ENCODE measurements at regions not wholly inside any gene's neighbourhood (a gene's known extent, or its start where the extent isn't known, plus 50 kb on each side); places are given as distances from the start of the nearest gene placed in this dataset.

GRCh38 chr16:85385463-85386331, 227.4 kb upstream of the GSE1 start (continued):
- no peak for TF ChIP-seq ARHGAP35 (CRISPR knock-in tag; IDR thresholded peaks at IDR 0.05; ENCODE audit: borderline replicate concordance)
- no peak for TF ChIP-seq MEIS1 (CRISPR knock-in tag; IDR thresholded peaks at IDR 0.05; ENCODE audit: borderline replicate concordance)
- no peak for TF ChIP-seq MLX (CRISPR knock-in tag; IDR thresholded peaks at IDR 0.05)
- no peak for TF ChIP-seq THAP7 (CRISPR knock-in tag; IDR thresholded peaks at IDR 0.05)
- TF ChIP-seq PRDM10 (CRISPR knock-in tag; IDR thresholded peaks at IDR 0.05; ENCODE audit: low read depth), result no peak
- TF ChIP-seq ARID2 (CRISPR knock-in tag; IDR thresholded peaks at IDR 0.05; ENCODE audit: borderline replicate concordance), result no peak
- no peak for TF ChIP-seq ZNF142 (CRISPR knock-in tag; IDR thresholded peaks at IDR 0.05)
- TF ChIP-seq ZSCAN29 (CRISPR knock-in tag; conservative IDR thresholded peaks at IDR 0.05), result no peak
- TF ChIP-seq PRDM4 (CRISPR knock-in tag; IDR thresholded peaks at IDR 0.05; ENCODE audit: borderline replicate concordance), result no peak
- TF ChIP-seq ASH2L (IDR thresholded peaks at IDR 0.05; ENCODE audit: insufficient read length, low read depth, low read length), result peak; percentile 31
- no peak for TF ChIP-seq ZNF20 (CRISPR knock-in tag; IDR thresholded peaks at IDR 0.05)
- TF ChIP-seq ZSCAN30 (CRISPR knock-in tag; IDR thresholded peaks at IDR 0.05), result no peak
